Mesenchymal stem cell (in vitro differentiated cells and primary cell): ENCODE measurements at regions not wholly inside any gene's neighbourhood (a gene's known extent, or its start where the extent isn't known, plus 50 kb on each side); places are given as distances from the start of the nearest gene placed in this dataset.

Experiments
- DNase-seq: peaks from one replicate; pipeline ENCODE4 v3.0.0-alpha.2; 2013
- H2AFZ ChIP-seq: one replicate; pipeline ENCODE4 v1.6.1; 2013; ENCODE audit warnings: low read depth, mild to moderate bottlenecking, control low read depth, inconsistent platforms, low read length, moderate library complexity
- H2AK5ac ChIP-seq: 2 replicates; pipeline ENCODE4 v1.6.1; 2013; ENCODE audit warnings: low read length, moderate library complexity, mild to moderate bottlenecking, inconsistent platforms; ENCODE audit not compliant: severe bottlenecking
- H2BK120ac ChIP-seq: one replicate; pipeline ENCODE4 v1.6.1; 2013; ENCODE audit warnings: low read depth, mild to moderate bottlenecking, inconsistent platforms, low read length, moderate library complexity
- H2BK12ac ChIP-seq, 2 experiments: one replicate each; pipeline ENCODE4 v1.6.1; 2013; ENCODE audit warnings: inconsistent platforms in 2 of 2, low read length in 2 of 2, mild to moderate bottlenecking in 2 of 2, moderate library complexity in 2 of 2, control low read depth in 1 of 2
- H2BK15ac ChIP-seq: one replicate; pipeline ENCODE4 v1.6.1; 2013; ENCODE audit warnings: mild to moderate bottlenecking, low read depth, inconsistent platforms; ENCODE audit not compliant: poor library complexity, severe bottlenecking
- H2BK5ac ChIP-seq: 2 replicates; pipeline ENCODE4 v1.6.1; 2013; ENCODE audit warnings: low read depth, mild to moderate bottlenecking, low read length, control low read depth, inconsistent platforms; ENCODE audit not compliant: poor library complexity, severe bottlenecking
- H3K14ac ChIP-seq, 2 experiments: one replicate each; pipeline ENCODE4 v1.6.1; 2013; ENCODE audit warnings: inconsistent platforms in 2 of 2, low read length in 2 of 2, control low read depth in 1 of 2, mild to moderate bottlenecking in 1 of 2, moderate library complexity in 1 of 2
- H3K18ac ChIP-seq, 2 experiments: one replicate each; pipeline ENCODE4 v1.6.1; 2013; ENCODE audit warnings: inconsistent platforms in 2 of 2, low read length in 2 of 2, control low read depth in 1 of 2, low read depth in 1 of 2, mild to moderate bottlenecking in 1 of 2
- H3K23ac ChIP-seq, 2 experiments: one replicate each; pipeline ENCODE4 v1.6.1; 2013; ENCODE audit warnings: inconsistent platforms in 2 of 2, low read length in 2 of 2, mild to moderate bottlenecking in 2 of 2, moderate library complexity in 2 of 2, control low read depth in 1 of 2
- H3K27ac ChIP-seq: 2 replicates; pipeline ENCODE4 v1.5.1; 2013; ENCODE audit warnings: mild to moderate bottlenecking, moderate library complexity, low read length, control low read depth, inconsistent platforms; ENCODE audit not compliant: poor library complexity, severe bottlenecking
- H3K27me3 ChIP-seq, 2 experiments: 2 replicates each; pipeline versions ENCODE4 v1.6.1 to v1.7.0; 2013; ENCODE audit warnings: low read length in 2 of 2, mild to moderate bottlenecking in 2 of 2, moderate library complexity in 2 of 2, control low read depth in 1 of 2, inconsistent platforms in 1 of 2; ENCODE audit not compliant: control insufficient read depth in 1 of 2, insufficient read depth in 1 of 2
- H3K36me3 ChIP-seq, 2 experiments: 2 replicates each; pipeline versions ENCODE4 v1.6.1 to v1.7.0; 2013; ENCODE audit warnings: low read length in 2 of 2, control low read depth in 1 of 2, inconsistent platforms in 1 of 2, low read depth in 1 of 2, mild to moderate bottlenecking in 1 of 2; ENCODE audit not compliant: insufficient read depth in 2 of 2, control insufficient read depth in 1 of 2
- H3K4ac ChIP-seq, 2 experiments: one replicate each; pipeline ENCODE4 v1.6.1; 2013; ENCODE audit warnings: inconsistent platforms in 2 of 2, low read length in 2 of 2, mild to moderate bottlenecking in 2 of 2, moderate library complexity in 2 of 2, control low read depth in 1 of 2, low read depth in 1 of 2
- H3K4me1 ChIP-seq: 2 replicates; pipeline ENCODE4 v1.6.1; 2013; ENCODE audit warnings: low read depth, low read length, control low read depth; ENCODE audit not compliant: control insufficient read depth, insufficient read depth
- H3K4me2 ChIP-seq: 2 replicates; pipeline ENCODE4 v1.6.1; 2013; ENCODE audit warnings: low read length, mild to moderate bottlenecking, inconsistent platforms; ENCODE audit not compliant: poor library complexity, severe bottlenecking
- H3K4me3 ChIP-seq, 2 experiments: 2 replicates each; pipeline versions ENCODE4 v1.5.1 to v1.7.0; 2013; ENCODE audit warnings: low read length in 2 of 2, mild to moderate bottlenecking in 2 of 2, control low read depth in 1 of 2, low read depth in 1 of 2; ENCODE audit not compliant: insufficient read depth in 1 of 2
- H3K79me1 ChIP-seq: replicated peaks from 2 replicates; pipeline ENCODE4 v1.6.1; 2013; ENCODE audit warnings: mild to moderate bottlenecking, control low read depth, low read length, inconsistent platforms; ENCODE audit not compliant: poor library complexity, severe bottlenecking
- H3K9ac ChIP-seq: 2 replicates; pipeline ENCODE4 v1.7.0; 2013; ENCODE audit warnings: mild to moderate bottlenecking, low read length, moderate library complexity
- H3K9me3 ChIP-seq: 2 replicates; pipeline ENCODE4 v1.7.0; 2013; ENCODE audit warnings: mild to moderate bottlenecking, low read length; ENCODE audit not compliant: control insufficient read depth
- H4K8ac ChIP-seq: one replicate; pipeline ENCODE4 v1.6.1; 2013; ENCODE audit warnings: inconsistent platforms, mild to moderate bottlenecking, low read length, moderate library complexity
- H4K91ac ChIP-seq: one replicate; pipeline ENCODE4 v1.6.1; 2013; ENCODE audit warnings: mild to moderate bottlenecking, low read length, inconsistent platforms
- WGBS: methylation state at CpG from one replicate; pipeline ENCODE4 v1.1.7; 2013; ENCODE audit warnings: mixed read lengths; 5-methylcytosine and 5-hydroxymethylcytosine counted together

GRCh38 chr22:48099251-48099650 is 1336.8 kb downstream of the TBC1D22A start:
- no peaks in the 10 kb centered on the region for H3K79me1 ChIP-seq
- H3K4me3 ChIP-seq: no peak overlapping the region
- H3K27me3 ChIP-seq: peaks cover 0 to 15% of the 10 kb centered on the region in 2 experiments
- no peak for DNase-seq
- no peak overlapping the region for H3K9ac ChIP-seq
- no peak overlapping the region for H2BK15ac ChIP-seq
- no peaks in the 10 kb centered on the region for H3K4me1 ChIP-seq
- H2BK12ac ChIP-seq: no peak overlapping the region
- H2AFZ ChIP-seq: no peak overlapping the region
- no peak overlapping the region for H3K23ac ChIP-seq
- no peak overlapping the region for H3K18ac ChIP-seq
- no peak overlapping the region for H3K14ac ChIP-seq
- no peak overlapping the region for H4K91ac ChIP-seq
- no peaks in the 10 kb centered on the region for H3K36me3 ChIP-seq
- H3K9me3 ChIP-seq: no peaks in the 10 kb centered on the region
- no peak overlapping the region for H3K4me2 ChIP-seq
- no peak overlapping the region for H2AK5ac ChIP-seq
- H4K8ac ChIP-seq: no peak overlapping the region
- no peak overlapping the region for H2BK120ac ChIP-seq
- H3K27ac ChIP-seq: no peak overlapping the region
- H3K4ac ChIP-seq: no peak overlapping the region
- H2BK5ac ChIP-seq: no peak overlapping the region
- WGBS: 71% methylated on average over 8 of the region's 8 CpGs

GRCh38 chr22:48098921-48099245 is 1336.4 kb downstream of the TBC1D22A start:
- Histone ChIP-seq H3K4ac (no peak overlapping the region), H3K18ac (no peak overlapping the region), H3K4me2 (no peak overlapping the region), H3K4me3 (no peak overlapping the region), H3K23ac (no peak overlapping the region), H2BK5ac (no peak overlapping the region), H3K4me1 (no peaks in the 10 kb centered on the region), H3K9ac (no peak overlapping the region), H2BK15ac (no peak overlapping the region), H3K27ac (no peak overlapping the region), H2AFZ (no peak overlapping the region), H2BK120ac (no peak overlapping the region), H3K9me3 (no peaks in the 10 kb centered on the region), H4K8ac (no peak overlapping the region), H3K27me3 (peaks cover 0 to 15% of the 10 kb centered on the region in 2 experiments), H2AK5ac (no peak overlapping the region), H3K79me1 (no peaks in the 10 kb centered on the region), H3K36me3 (no peaks in the 10 kb centered on the region), H3K14ac (no peak overlapping the region), H4K91ac (no peak overlapping the region), H2BK12ac (no peak overlapping the region)
- WGBS: 80% methylated on average over 10 of the region's 10 CpGs
- no peak for DNase-seq

GRCh38 chr22:48098243-48098920 is 1335.9 kb downstream of the TBC1D22A start:
- Histone ChIP-seq H2BK120ac (no peak overlapping the region), H3K9ac (no peak overlapping the region), H3K23ac (no peak overlapping the region), H3K14ac (no peak overlapping the region), H3K9me3 (no peaks in the 10 kb centered on the region), H2AK5ac (no peak overlapping the region), H3K79me1 (no peaks in the 10 kb centered on the region), H3K4me2 (no peak overlapping the region), H3K36me3 (no peaks in the 10 kb centered on the region), H2BK12ac (no peak overlapping the region), H4K91ac (no peak overlapping the region), H3K27ac (no peak overlapping the region), H3K4ac (no peak overlapping the region), H2BK5ac (no peak overlapping the region), H3K27me3 (peaks cover 0 to 18% of the 10 kb centered on the region in 2 experiments), H3K18ac (no peak overlapping the region), H3K4me1 (no peaks in the 10 kb centered on the region), H3K4me3 (no peak overlapping the region), H2BK15ac (no peak overlapping the region), H4K8ac (no peak overlapping the region), H2AFZ (no peak overlapping the region)
- no peak for DNase-seq
- WGBS: 63% methylated on average over 6 of the region's 8 CpGs

GRCh38 chr22:48097723-48098122 is 1335.3 kb downstream of the TBC1D22A start:
- Histone ChIP-seq H3K9me3 (no peaks in the 10 kb centered on the region), H2AFZ (no peak overlapping the region), H3K79me1 (no peaks in the 10 kb centered on the region), H3K27me3 (peaks cover 0 to 12% of the 10 kb centered on the region in 2 experiments), H3K14ac (no peak overlapping the region), H3K18ac (no peak overlapping the region), H3K4me1 (no peaks in the 10 kb centered on the region), H3K4me2 (no peak overlapping the region), H2BK5ac (no peak overlapping the region), H2BK15ac (no peak overlapping the region), H3K9ac (no peak overlapping the region), H2BK120ac (no peak overlapping the region), H2BK12ac (no peak overlapping the region), H3K36me3 (no peaks in the 10 kb centered on the region), H4K91ac (no peak overlapping the region), H4K8ac (no peak overlapping the region), H3K27ac (no peak overlapping the region), H3K4me3 (no peak overlapping the region), H3K4ac (no peak overlapping the region), H3K23ac (no peak overlapping the region), H2AK5ac (no peak overlapping the region)
- DNase-seq: no peak
- WGBS: 77% methylated on average over 5 of the region's 7 CpGs
